22Rv1 (cell line): ENCODE measurements at regions not wholly inside any gene's neighbourhood (a gene's known extent, or its start where the extent isn't known, plus 50 kb on each side); places are given as distances from the start of the nearest gene placed in this dataset.

ENCODE experiments used
- CTCF ChIP-seq: fragments of 450-650 bp; IDR thresholded peaks from 2 replicates; pipeline ENCODE4 v1.5.1; 2017; ENCODE audit warnings: mild to moderate bottlenecking
- ZFX ChIP-seq: fragments of 450-650 bp; IDR thresholded peaks from 2 replicates; pipeline ENCODE4 v1.6.1; 2017; ENCODE audit warnings: antibody characterized with exemption, borderline replicate concordance

GRCh38 chr4:71648448-71648847, 135.4 kb downstream of the GC start:
- TF ChIP-seq ZFX (no peak), CTCF (no peak)
